OCI-M1 (cell line): ENCODE measurements at regions not wholly inside any gene's neighbourhood (a gene's known extent, or its start where the extent isn't known, plus 50 kb on each side); places are given as distances from the start of the nearest gene placed in this dataset.
"Not testable (repeated sequence)": the region's sequence is repeated elsewhere in the genome, so short reads cannot be mapped to it uniquely, and the experiment has no call there.

Experiments used
- DNase-seq: peaks from one replicate; lab custom pipeline; 2025; lab: John Stamatoyannopoulos, UW

GRCh38 chr21:15433091-15433490 lies 296.7 kb upstream of the USP25 start:
- no peak for DNase-seq

- DNase-seq = no peak
These were observed 295.4 kb upstream of the USP25 start for GRCh38 chr21:15434163-15434905.

GRCh38 chr21:15436031-15436430 lies 293.8 kb upstream of the USP25 start:
- DNase-seq = no peak

- DNase-seq = peak; percentile 46
These were observed 291.9 kb upstream of the USP25 start for GRCh38 chr21:15437883-15438282.

- no peak for DNase-seq
These were observed 290.1 kb upstream of the USP25 start for GRCh38 chr21:15439726-15440125.

- no peak for DNase-seq
These were observed 288.7 kb upstream of the USP25 start for GRCh38 chr21:15441060-15441493.

- no peak for DNase-seq
These were observed 287.8 kb upstream of the USP25 start for GRCh38 chr21:15441992-15442391.

GRCh38 chr21:15442743-15443469 lies 286.9 kb upstream of the USP25 start:
- no peak for DNase-seq

GRCh38 chr21:15443740-15444117 lies 286.1 kb upstream of the USP25 start:
- DNase-seq = no peak

GRCh38 chr21:15444118-15444960 lies 285.4 kb upstream of the USP25 start:
- DNase-seq = no peak

- peak; percentile 38 for DNase-seq
These were observed 284.5 kb upstream of the USP25 start for GRCh38 chr21:15445327-15445726.

- no peak for DNase-seq
These were observed 283.6 kb upstream of the USP25 start for GRCh38 chr21:15446223-15446622.

GRCh38 chr21:15449556-15449955 lies 280.2 kb upstream of the USP25 start:
- no peak for DNase-seq

GRCh38 chr21:15453261-15453660 lies 276.5 kb upstream of the USP25 start:
- DNase-seq = no peak

GRCh38 chr21:15453785-15454184 lies 276.0 kb upstream of the USP25 start:
- DNase-seq = not testable (repeated sequence)

- not testable (repeated sequence) for DNase-seq
These were observed 274.9 kb upstream of the USP25 start for GRCh38 chr21:15454931-15455330.

GRCh38 chr21:15455819-15456462 lies 273.8 kb upstream of the USP25 start:
- DNase-seq = no peak

- no peak for DNase-seq
These were observed 271.8 kb upstream of the USP25 start for GRCh38 chr21:15457965-15458364.

GRCh38 chr21:15462092-15462491 lies 267.7 kb upstream of the USP25 start:
- no peak for DNase-seq

GRCh38 chr21:15466329-15466728 lies 263.5 kb upstream of the USP25 start:
- no peak for DNase-seq

- DNase-seq = no peak
These were observed 261.4 kb upstream of the USP25 start for GRCh38 chr21:15468368-15468767.
